Parathyroid adenoma (tissue), 2 donors: ENCODE measurements at regions not wholly inside any gene's neighbourhood (a gene's known extent, or its start where the extent isn't known, plus 50 kb on each side); places are given as distances from the start of the nearest gene placed in this dataset.
A peak's percentile ranks its signal among the peaks of the same experiment; 100 is the strongest.

Source experiments
- H2AFZ ChIP-seq: fragments of 300-600 bp; sonication (generic); one replicate; pipeline ENCODE4 v1.7.0; 2017; ENCODE audit warnings: antibody characterized with exemption, mild to moderate bottlenecking
- H3K27ac ChIP-seq: fragments of 300-600 bp; sonication (generic); one replicate; pipeline ENCODE4 v1.7.0; 2017
- H3K27me3 ChIP-seq: fragments of 300-600 bp; sonication (generic); one replicate; pipeline ENCODE4 v1.7.0; 2017; ENCODE audit warnings: low read length; ENCODE audit not compliant: control insufficient read depth, insufficient read depth
- H3K36me3 ChIP-seq: fragments of 300-600 bp; sonication (generic); one replicate; pipeline ENCODE4 v1.7.0; 2017; ENCODE audit warnings: low read length; ENCODE audit not compliant: control insufficient read depth, insufficient read depth
- H3K4me1 ChIP-seq: fragments of 300-600 bp; sonication (generic); one replicate; pipeline ENCODE4 v1.7.0; 2017; ENCODE audit warnings: control low read depth
- H3K4me2 ChIP-seq: fragments of 300-600 bp; sonication (generic); one replicate; pipeline ENCODE4 v1.7.0; 2017; ENCODE audit warnings: low read length
- H3K4me3 ChIP-seq: fragments of 300-600 bp; sonication (generic); one replicate; pipeline ENCODE4 v1.7.0; 2017; ENCODE audit warnings: low read depth, low read length
- H3K79me2 ChIP-seq: fragments of 300-600 bp; sonication (generic); one replicate; pipeline ENCODE4 v1.7.0; 2017; ENCODE audit warnings: control low read depth
- H3K9ac ChIP-seq: fragments of 300-600 bp; sonication (generic); one replicate; pipeline ENCODE4 v1.7.0; 2017; ENCODE audit warnings: mild to moderate bottlenecking
- H3K9me3 ChIP-seq: fragments of 300-600 bp; sonication (generic); one replicate; pipeline ENCODE4 v1.7.0; 2017; ENCODE audit warnings: low read length; ENCODE audit not compliant: control insufficient read depth
- CTCF ChIP-seq: fragments of 300-600 bp; sonication (generic); IDR thresholded peaks from one replicate; pipeline ENCODE4 v1.7.0; 2017; ENCODE audit warnings: antibody characterized with exemption, mild to moderate bottlenecking
- donor health status: primary hyperparathyroidism.

GRCh38 chr10:126836009-126836408 is 69.2 kb upstream of the DOCK1 start:
- no peak for TF ChIP-seq CTCF
- Histone ChIP-seq H3K4me3 (no peak overlapping the region), H3K79me2 (no peaks in the 10 kb centered on the region), H3K4me1 (peaks cover 6% of the 10 kb centered on the region), H3K27me3 (no peaks in the 10 kb centered on the region), H3K9ac (no peak overlapping the region), H3K27ac (no peak overlapping the region), H3K36me3 (no peaks in the 10 kb centered on the region), H2AFZ (no peak overlapping the region), H3K4me2 (no peak overlapping the region), H3K9me3 (no peaks in the 10 kb centered on the region)

DNA sequence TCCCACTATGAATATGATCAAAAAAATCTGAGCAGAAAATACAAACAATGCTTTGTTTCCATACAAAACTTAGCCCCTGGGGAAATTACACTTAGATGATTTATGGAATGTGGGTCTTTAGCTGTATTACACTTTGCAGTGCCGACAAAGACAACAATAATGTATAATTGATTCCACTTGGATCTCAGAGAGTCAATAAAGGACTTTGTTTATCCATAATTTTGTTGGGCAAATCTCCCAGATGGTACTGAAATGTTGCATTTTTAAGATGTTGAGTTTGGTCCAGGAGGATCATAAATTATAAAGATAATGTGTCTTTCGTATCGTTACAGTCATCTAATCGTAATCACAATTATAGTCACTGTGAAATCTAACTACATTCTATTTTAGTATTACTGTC is 66.9 kb upstream of the DOCK1 start:
- Histone ChIP-seq H3K27me3 (no peaks in the 10 kb centered on the region), H3K79me2 (no peaks in the 10 kb centered on the region), H3K27ac (no peak overlapping the region), H3K4me2 (no peak overlapping the region), H3K9me3 (no peaks in the 10 kb centered on the region), H3K4me1 (peaks cover 6% of the 10 kb centered on the region), H3K9ac (no peak overlapping the region), H3K4me3 (no peak overlapping the region), H2AFZ (no peak overlapping the region), H3K36me3 (no peaks in the 10 kb centered on the region)
- no peak for TF ChIP-seq CTCF

- Histone ChIP-seq H3K9ac (no peak overlapping the region), H3K36me3 (no peaks in the 10 kb centered on the region), H3K79me2 (no peaks in the 10 kb centered on the region), H3K4me3 (no peak overlapping the region), H3K4me1 (peaks cover 6% of the 10 kb centered on the region), H3K27me3 (no peaks in the 10 kb centered on the region), H2AFZ (peak overlapping the region; percentile 69), H3K9me3 (no peaks in the 10 kb centered on the region), H3K27ac (no peak overlapping the region), H3K4me2 (no peak overlapping the region)
- no peak for TF ChIP-seq CTCF
These were observed 66.0 kb upstream of the DOCK1 start for GRCh38 chr10:126839094-126839761.

DNA sequence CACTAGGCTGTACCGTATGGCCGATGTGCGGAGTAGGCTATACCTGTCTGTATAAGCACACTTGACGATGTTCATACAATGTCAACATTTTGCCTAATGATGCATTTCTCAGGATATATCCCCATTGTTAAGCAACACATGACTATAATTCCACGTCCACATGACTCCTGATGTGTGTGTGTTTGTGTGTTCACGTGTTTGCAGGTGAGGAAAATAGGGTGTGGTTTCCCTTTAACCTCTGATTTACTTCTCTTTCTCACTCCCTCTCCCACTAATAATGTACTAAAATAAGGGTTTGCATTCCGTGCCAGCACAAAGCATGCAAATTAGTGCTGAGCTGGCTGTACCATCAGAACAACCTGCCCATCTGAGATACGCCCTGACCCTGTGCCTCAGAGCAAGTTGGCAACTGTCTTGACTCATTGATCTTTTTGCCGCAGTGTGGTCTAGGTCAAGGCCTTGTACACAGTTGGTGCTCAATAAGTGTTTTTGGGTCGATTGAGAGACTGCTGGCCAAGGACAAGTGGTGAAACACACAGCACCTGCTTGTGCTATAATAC is 64.6 kb upstream of the DOCK1 start:
- Histone ChIP-seq H3K27me3 (no peaks in the 10 kb centered on the region), H3K9me3 (no peaks in the 10 kb centered on the region), H3K4me3 (no peak overlapping the region), H3K27ac (no peak overlapping the region), H3K79me2 (no peaks in the 10 kb centered on the region), H3K4me2 (no peak overlapping the region), H3K9ac (no peak overlapping the region), H3K4me1 (peaks cover 6% of the 10 kb centered on the region), H3K36me3 (no peaks in the 10 kb centered on the region), H2AFZ (no peak overlapping the region)
- TF ChIP-seq CTCF: no peak

DNA sequence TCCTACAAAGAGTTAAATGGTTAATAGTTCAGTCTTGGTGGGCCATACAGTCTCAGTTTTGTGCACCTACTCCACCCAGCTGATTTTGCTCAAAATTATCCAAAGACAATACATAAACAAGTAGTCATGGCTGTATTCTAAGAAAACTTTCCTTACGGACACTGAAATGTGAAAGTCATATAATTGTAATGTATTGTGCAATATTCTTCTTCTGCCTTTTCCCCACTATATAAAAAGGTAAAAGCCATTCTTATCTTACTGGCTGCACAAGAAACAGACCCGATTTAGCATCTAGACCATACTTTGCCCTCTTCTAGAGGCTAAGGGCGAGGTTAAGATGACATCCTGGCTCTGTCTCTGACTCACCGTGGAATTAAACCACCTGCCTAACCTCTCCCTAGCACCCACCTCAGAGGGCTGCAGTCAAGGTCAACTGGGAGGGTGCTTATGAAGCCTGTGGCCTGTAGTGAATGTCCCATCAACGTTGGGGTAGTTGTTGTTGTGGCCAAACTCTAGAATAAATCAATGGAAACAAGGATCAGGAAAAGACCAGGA is 63.8 kb upstream of the DOCK1 start:
- Histone ChIP-seq H3K27ac (no peak overlapping the region), H3K9me3 (no peaks in the 10 kb centered on the region), H3K4me2 (no peak overlapping the region), H3K27me3 (no peaks in the 10 kb centered on the region), H3K4me3 (no peak overlapping the region), H3K36me3 (no peaks in the 10 kb centered on the region), H3K79me2 (no peaks in the 10 kb centered on the region), H2AFZ (no peak overlapping the region), H3K4me1 (peaks cover 6% of the 10 kb centered on the region), H3K9ac (no peak overlapping the region)
- TF ChIP-seq CTCF: no peak
